ENCODE measurements at regions not wholly inside any gene's neighbourhood (a gene's known extent, or its start where the extent isn't known, plus 50 kb on each side); places are given as distances from the start of the nearest gene placed in this dataset.
"Not testable (repeated sequence)": the region's sequence is repeated elsewhere in the genome, so short reads cannot be mapped to it uniquely, and the experiment has no call there.

- no peaks in the 10 kb centered on the region for H3K36me3 Mint-ChIP-seq (ENCODE audit: low read depth)
Measured at GRCh38 chr14:106807493-106807892, 1281.1 kb downstream of the TMEM121 start.

GRCh38 chr14:106808458-106808857 lies 1282.1 kb downstream of the TMEM121 start:
- Mint-ChIP-seq H3K36me3 (ENCODE audit: low read depth) (no peaks in the 10 kb centered on the region), H3K4me1 (no peaks in the 10 kb centered on the region), H3K9me3 (peaks cover 85% of the 10 kb centered on the region), H3K27ac (no peak overlapping the region), H3K27me3 (ENCODE audit: low read depth, poor library complexity) (peaks cover 3% of the 10 kb centered on the region), H3K4me3 (no peak overlapping the region)
- TF ChIP-seq CTCF (IDR thresholded peaks at IDR 0.05) = no peak
- no peak for DNase-seq

More at GRCh38 chr14:106807493-106807892, 1281.1 kb downstream of the TMEM121 start:
- Mint-ChIP-seq H3K27ac (no peak overlapping the region), H3K4me3 (no peak overlapping the region), H3K27me3 (ENCODE audit: low read depth, poor library complexity) (peaks cover 2% of the 10 kb centered on the region), H3K9me3 (peaks cover 92% of the 10 kb centered on the region), H3K4me1 (no peaks in the 10 kb centered on the region)
- DNase-seq = no peak
- TF ChIP-seq CTCF (IDR thresholded peaks at IDR 0.05) = no peak

- H3K27me3 Mint-ChIP-seq (ENCODE audit: low read depth, poor library complexity) = peaks cover 3% of the 10 kb centered on the region
- no peaks in the 10 kb centered on the region for H3K36me3 Mint-ChIP-seq (ENCODE audit: low read depth)
- H3K9me3 Mint-ChIP-seq = peaks cover 85% of the 10 kb centered on the region
- H3K4me1 Mint-ChIP-seq = no peaks in the 10 kb centered on the region
- DNase-seq = no peak
- TF ChIP-seq CTCF (IDR thresholded peaks at IDR 0.05) = no peak
- no peak overlapping the region for H3K4me3 Mint-ChIP-seq
- H3K27ac Mint-ChIP-seq = no peak overlapping the region
Measured at GRCh38 chr14:106808907-106809306, 1282.5 kb downstream of the TMEM121 start.

GRCh38 chr14:106809615-106810014 lies 1283.2 kb downstream of the TMEM121 start:
- no peak overlapping the region for H3K27ac Mint-ChIP-seq
- H3K4me3 Mint-ChIP-seq = no peak overlapping the region
- H3K4me1 Mint-ChIP-seq = no peaks in the 10 kb centered on the region
- H3K9me3 Mint-ChIP-seq = peaks cover 85% of the 10 kb centered on the region
- no peak for DNase-seq
- TF ChIP-seq CTCF (IDR thresholded peaks at IDR 0.05) = no peak
- peaks cover 3% of the 10 kb centered on the region for H3K27me3 Mint-ChIP-seq (ENCODE audit: low read depth, poor library complexity)
- no peaks in the 10 kb centered on the region for H3K36me3 Mint-ChIP-seq (ENCODE audit: low read depth)

- not testable (repeated sequence) for DNase-seq; H3K4me3 Mint-ChIP-seq; H3K4me1 Mint-ChIP-seq; H3K27ac Mint-ChIP-seq; H3K36me3 Mint-ChIP-seq (ENCODE audit: low read depth); H3K27me3 Mint-ChIP-seq (ENCODE audit: low read depth, poor library complexity)
- H3K9me3 Mint-ChIP-seq = peaks cover 85% of the 10 kb centered on the region
Measured at GRCh38 chr14:106810168-106810567, 1283.8 kb downstream of the TMEM121 start.

GRCh38 chr14:106811162-106811561 lies 1284.8 kb downstream of the TMEM121 start:
- peaks cover 3% of the 10 kb centered on the region for H3K27me3 Mint-ChIP-seq (ENCODE audit: low read depth, poor library complexity)
- no peak overlapping the region for H3K27ac Mint-ChIP-seq

More at GRCh38 chr14:106811162-106811561, 1284.8 kb downstream of the TMEM121 start:
- H3K36me3 Mint-ChIP-seq (ENCODE audit: low read depth) = no peaks in the 10 kb centered on the region
- H3K9me3 Mint-ChIP-seq = peaks cover 87% of the 10 kb centered on the region
- no peaks in the 10 kb centered on the region for H3K4me1 Mint-ChIP-seq
- DNase-seq = no peak
- no peak overlapping the region for H3K4me3 Mint-ChIP-seq
- TF ChIP-seq CTCF (IDR thresholded peaks at IDR 0.05) = no peak
